NB4 (cell line): ENCODE measurements at regions not wholly inside any gene's neighbourhood (a gene's known extent, or its start where the extent isn't known, plus 50 kb on each side); places are given as distances from the start of the nearest gene placed in this dataset.

Experiments
- CTCF ChIP-seq: IDR thresholded peaks from one replicate; pipeline ENCODE4 v1.5.1; 2012; ENCODE audit warnings: low read depth, low read length
- MAX ChIP-seq: IDR thresholded peaks from 2 replicates; pipeline ENCODE4 v1.6.1; 2011; ENCODE audit warnings: low read depth, low read length
- MYC ChIP-seq: IDR thresholded peaks from 2 replicates; pipeline ENCODE4 v1.6.1; 2011; ENCODE audit warnings: low read depth, low read length
- POLR2A ChIP-seq: IDR thresholded peaks from 2 replicates; pipeline ENCODE4 v1.6.1; 2011; ENCODE audit warnings: mild to moderate bottlenecking; ENCODE audit not compliant: insufficient read length; ENCODE audit errors: extremely low read depth

- no peak for TF ChIP-seq MYC
- TF ChIP-seq POLR2A, result no peak
- no peak for TF ChIP-seq CTCF
- no peak for TF ChIP-seq MAX
Observed at GRCh38 chr2:128392207-128392606, 73.5 kb upstream of the HS6ST1 start.
